Peyer's patch (tissue), 4 donors: ENCODE measurements at regions not wholly inside any gene's neighbourhood (a gene's known extent, or its start where the extent isn't known, plus 50 kb on each side); places are given as distances from the start of the nearest gene placed in this dataset.

Experiments used
- CTCF ChIP-seq, 6 experiments: fragments of 450-650 bp in 4 of 6; fragments of 200-600 bp in 2 of 6; sonication (generic) in 1 of 6; IDR thresholded peaks; one replicate each; pipeline ENCODE4 v1.5.1; 2017 to 2019; ENCODE audit warnings: antibody characterized with exemption in 6 of 6, mild to moderate bottlenecking in 3 of 6, moderate library complexity in 1 of 6
- POLR2A ChIP-seq, 2 donors: fragments of 450-650 bp; IDR thresholded peaks; one replicate each; pipeline ENCODE4 v1.5.1; 2017; ENCODE audit warnings: antibody characterized with exemption in 2 of 2, mild to moderate bottlenecking in 2 of 2, moderate library complexity in 2 of 2

- TF ChIP-seq CTCF (IDR thresholded peaks at IDR 0.05) (no peak), POLR2A (IDR thresholded peaks at IDR 0.05) (no peak)
These were observed 247.9 kb upstream of the BTG1 start for GRCh38 chr12:92393504-92393903.
